Neuronal stem cell (in vitro differentiated cells): ENCODE measurements at regions not wholly inside any gene's neighbourhood (a gene's known extent, or its start where the extent isn't known, plus 50 kb on each side); places are given as distances from the start of the nearest gene placed in this dataset.

Experiments used
- DNase-seq: peaks from one replicate; pipeline ENCODE4 v3.0.0-alpha.2; 2013; ENCODE audit warnings: low spot score
- H2AFZ ChIP-seq: one replicate; pipeline ENCODE4 v1.6.1; 2013; ENCODE audit warnings: mild to moderate bottlenecking, low read length, inconsistent platforms
- H2AK5ac ChIP-seq: 2 replicates; pipeline ENCODE4 v1.6.1; 2013; ENCODE audit warnings: low read depth, mild to moderate bottlenecking, inconsistent platforms, low read length, moderate library complexity, mixed read lengths
- H2BK120ac ChIP-seq: 2 replicates; pipeline ENCODE4 v1.6.1; 2013; ENCODE audit warnings: low read depth, mild to moderate bottlenecking, inconsistent platforms, low read length, moderate library complexity, mixed read lengths
- H2BK12ac ChIP-seq: one replicate; pipeline ENCODE4 v1.6.1; 2013; ENCODE audit warnings: low read length, inconsistent platforms
- H2BK15ac ChIP-seq: 2 replicates; pipeline ENCODE4 v1.6.1; 2013; ENCODE audit warnings: mild to moderate bottlenecking, low read length, inconsistent platforms, mixed read lengths
- H2BK5ac ChIP-seq: one replicate; pipeline ENCODE4 v1.6.1; 2013; ENCODE audit warnings: inconsistent platforms, mild to moderate bottlenecking, low read length, moderate library complexity
- H3K14ac ChIP-seq: one replicate; pipeline ENCODE4 v1.6.1; 2013; ENCODE audit warnings: low read length, inconsistent platforms
- H3K18ac ChIP-seq: 2 replicates; pipeline ENCODE4 v1.6.1; 2013; ENCODE audit warnings: low read length, inconsistent platforms
- H3K23ac ChIP-seq: 2 replicates; pipeline ENCODE4 v1.6.1; 2013; ENCODE audit warnings: low read depth, mild to moderate bottlenecking, mixed read lengths, low read length, inconsistent platforms; ENCODE audit not compliant: poor library complexity
- H3K27ac ChIP-seq: replicated peaks from 3 replicates; pipeline ENCODE4 v1.5.1; 2013; ENCODE audit warnings: low read length, inconsistent platforms
- H3K27me3 ChIP-seq, 3 experiments: 2 replicates each; pipeline ENCODE4 v1.6.1; 2013; ENCODE audit warnings: low read length in 3 of 3, mild to moderate bottlenecking in 2 of 3, inconsistent platforms in 1 of 3, low read depth in 1 of 3, mixed read lengths in 1 of 3, moderate library complexity in 1 of 3; ENCODE audit not compliant: control insufficient read depth in 3 of 3, insufficient read depth in 3 of 3
- H3K36me3 ChIP-seq, 2 donors: replicated peaks in 1 of 2; 2 replicates each; pipeline ENCODE4 v1.6.1; 2013; ENCODE audit warnings: low read length in 2 of 2; ENCODE audit not compliant: control insufficient read depth in 2 of 2, insufficient read depth in 2 of 2
- H3K4ac ChIP-seq: 2 replicates; pipeline ENCODE4 v1.6.1; 2013; ENCODE audit warnings: inconsistent platforms, mild to moderate bottlenecking, low read length, moderate library complexity
- H3K4me1 ChIP-seq, 2 donors: 1 replicate in 1 of 2; 2 replicates in 1 of 2; pipeline ENCODE4 v1.6.1; 2013; ENCODE audit warnings: low read length in 2 of 2, low read depth in 1 of 2; ENCODE audit not compliant: control insufficient read depth in 2 of 2, insufficient read depth in 1 of 2
- H3K4me2 ChIP-seq: one replicate; pipeline ENCODE4 v1.6.1; 2013; ENCODE audit warnings: mild to moderate bottlenecking, low read length, inconsistent platforms; ENCODE audit not compliant: insufficient read depth, poor library complexity, severe bottlenecking
- H3K4me3 ChIP-seq, 2 donors: 2 replicates each; pipeline ENCODE4 v1.5.1; 2013; ENCODE audit warnings: low read length in 2 of 2, mild to moderate bottlenecking in 2 of 2, inconsistent platforms in 1 of 2, moderate library complexity in 1 of 2
- H3K79me1 ChIP-seq: one replicate; pipeline ENCODE4 v1.6.1; 2013; ENCODE audit warnings: low read depth, mild to moderate bottlenecking, inconsistent platforms, low read length, moderate library complexity
- H3K9ac ChIP-seq: one replicate; pipeline ENCODE4 v1.6.1; 2013; ENCODE audit warnings: mild to moderate bottlenecking, low read depth, low read length, inconsistent platforms; ENCODE audit not compliant: poor library complexity
- H3K9me3 ChIP-seq, 2 donors: replicated peaks in 1 of 2; 2 replicates each; pipeline versions ENCODE3 to v1.6.1; 2013; ENCODE audit warnings: low read length in 2 of 2, mild to moderate bottlenecking in 2 of 2, inconsistent platforms in 1 of 2, low read depth in 1 of 2, mixed read lengths in 1 of 2, moderate library complexity in 1 of 2; ENCODE audit not compliant: control insufficient read depth in 2 of 2, insufficient read depth in 1 of 2
- H4K8ac ChIP-seq: one replicate; pipeline ENCODE4 v1.6.1; 2013; ENCODE audit warnings: low read depth, mild to moderate bottlenecking, inconsistent platforms, low read length, moderate library complexity
- H4K91ac ChIP-seq: one replicate; pipeline ENCODE4 v1.6.1; 2013; ENCODE audit warnings: low read length, low read depth, mild to moderate bottlenecking, inconsistent platforms; ENCODE audit not compliant: poor library complexity

- Histone ChIP-seq H2BK15ac (no peak overlapping the region), H3K23ac (no peak overlapping the region), H3K4me3 (no peak overlapping the region), H3K14ac (no peak overlapping the region), H4K8ac (no peak overlapping the region), H3K4me1 (no peaks in the 10 kb centered on the region), H3K9me3 (peaks cover 0 to 3% of the 10 kb centered on the region in 2 donors), H3K27ac (no peak overlapping the region), H3K18ac (no peak overlapping the region), H3K79me1 (no peaks in the 10 kb centered on the region), H2AK5ac (no peak overlapping the region), H3K36me3 (no peaks in the 10 kb centered on the region), H2BK12ac (no peak overlapping the region), H2BK120ac (no peak overlapping the region), H3K27me3 (no peaks in the 10 kb centered on the region), H4K91ac (no peak overlapping the region), H2AFZ (no peak overlapping the region), H2BK5ac (no peak overlapping the region), H3K9ac (no peak overlapping the region), H3K4ac (no peak overlapping the region), H3K4me2 (no peak overlapping the region)
- DNase-seq = no peak
These were observed 51.0 kb upstream of the WDR17 start for GRCh38 chr4:176014583-176015108.
